ENCODE measurements at regions not wholly inside any gene's neighbourhood (a gene's known extent, or its start where the extent isn't known, plus 50 kb on each side); places are given as distances from the start of the nearest gene placed in this dataset.

GRCh38 chr2:48258481-48259149 is 55.9 kb upstream of the FOXN2 start:
- TF ChIP-seq CTCF (IDR thresholded peaks at IDR 0.05) = no peak
- no peak for TF ChIP-seq POLR2AphosphoS5 (IDR thresholded peaks at IDR 0.05)

Data from prostate gland (tissue), 2 donors.